ENCODE measurements at regions not wholly inside any gene's neighbourhood (a gene's known extent, or its start where the extent isn't known, plus 50 kb on each side); places are given as distances from the start of the nearest gene placed in this dataset.
"Not testable (repeated sequence)": the region's sequence is repeated elsewhere in the genome, so short reads cannot be mapped to it uniquely, and the experiment has no call there.

GRCh38 chr13:19074519-19074918 is 107.1 kb downstream of the TUBA3C start:
- TF ChIP-seq CTCF (conservative IDR thresholded peaks at IDR 0.05; ENCODE audit: low read length): no peak
- TF ChIP-seq EZH2phosphoT487 (IDR thresholded peaks at IDR 0.05; ENCODE audit: borderline replicate concordance, low read depth, low read length): no peak
- Histone ChIP-seq H2AFZ (ENCODE audit: low read length) (no peak overlapping the region), H3K27ac (ENCODE audit: low read depth, low read length, poor library complexity, severe bottlenecking) (no peak overlapping the region), H3K4me3 (ENCODE audit: low read depth, low read length, poor library complexity, severe bottlenecking) (no peak overlapping the region), H4K20me1 (ENCODE audit: insufficient read depth, low read length) (no peaks in the 10 kb centered on the region), H3K4me2 (ENCODE audit: low read length) (no peak overlapping the region), H3K36me3 (ENCODE audit: insufficient read depth, low read length) (no peaks in the 10 kb centered on the region), H3K79me2 (ENCODE audit: insufficient read depth, low read depth, low read length) (no peaks in the 10 kb centered on the region), H3K9me3 (ENCODE audit: low read length) (no peaks in the 10 kb centered on the region), H3K9me2 (ENCODE audit: insufficient read depth, low read length) (no peaks in the 10 kb centered on the region), H3K4me1 (ENCODE audit: insufficient read depth, low read length, poor library complexity, severe bottlenecking) (no peaks in the 10 kb centered on the region)
- ChIA-PET CTCF (ENCODE audit: unreplicated experiment) (no interaction called here), POLR2A (no interaction called here)
- intact Hi-C loops (cut with micrococcal nuclease; ENCODE audit: unreplicated experiment): no loop called here
- no peak for DNase-seq (ENCODE audit: low spot score)
- no TSS peak for BruUV-seq (replicated peaks)

GRCh38 chr13:19074106-19074505 is 107.5 kb downstream of the TUBA3C start:
- H3K9me3 ChIP-seq (ENCODE audit: low read length); H2AFZ ChIP-seq (ENCODE audit: low read length); CTCF ChIA-PET (ENCODE audit: unreplicated experiment); DNase-seq (ENCODE audit: low spot score); H3K27ac ChIP-seq (ENCODE audit: low read depth, low read length, poor library complexity, severe bottlenecking); H3K4me3 ChIP-seq (ENCODE audit: low read depth, low read length, poor library complexity, severe bottlenecking); BruUV-seq (replicated peaks); H3K36me3 ChIP-seq (ENCODE audit: insufficient read depth, low read length); H3K9me2 ChIP-seq (ENCODE audit: insufficient read depth, low read length); intact Hi-C loops (cut with micrococcal nuclease; ENCODE audit: unreplicated experiment); POLR2A ChIA-PET; H3K4me1 ChIP-seq (ENCODE audit: insufficient read depth, low read length, poor library complexity, severe bottlenecking); H3K4me2 ChIP-seq (ENCODE audit: low read length); H3K79me2 ChIP-seq (ENCODE audit: insufficient read depth, low read depth, low read length); H4K20me1 ChIP-seq (ENCODE audit: insufficient read depth, low read length): not testable (repeated sequence)

GRCh38 chr13:19072956-19073706 is 108.5 kb downstream of the TUBA3C start:
- H3K9me2 ChIP-seq (ENCODE audit: insufficient read depth, low read length); H2AFZ ChIP-seq (ENCODE audit: low read length); H3K4me2 ChIP-seq (ENCODE audit: low read length); H3K36me3 ChIP-seq (ENCODE audit: insufficient read depth, low read length); CTCF ChIA-PET (ENCODE audit: unreplicated experiment); H4K20me1 ChIP-seq (ENCODE audit: insufficient read depth, low read length); H3K9me3 ChIP-seq (ENCODE audit: low read length); BruUV-seq (replicated peaks); H3K27ac ChIP-seq (ENCODE audit: low read depth, low read length, poor library complexity, severe bottlenecking); H3K4me1 ChIP-seq (ENCODE audit: insufficient read depth, low read length, poor library complexity, severe bottlenecking); H3K79me2 ChIP-seq (ENCODE audit: insufficient read depth, low read depth, low read length); H3K4me3 ChIP-seq (ENCODE audit: low read depth, low read length, poor library complexity, severe bottlenecking); intact Hi-C loops (cut with micrococcal nuclease; ENCODE audit: unreplicated experiment); DNase-seq (ENCODE audit: low spot score); POLR2A ChIA-PET: not testable (repeated sequence)

GRCh38 chr13:19072543-19072942 is 109.1 kb downstream of the TUBA3C start:
- no peaks in the 10 kb centered on the region for H3K9me2 ChIP-seq (ENCODE audit: insufficient read depth, low read length)
- no peak for DNase-seq (ENCODE audit: low spot score)
- POLR2A ChIA-PET: no interaction called here
- H3K9me3 ChIP-seq (ENCODE audit: low read length): no peaks in the 10 kb centered on the region
- H3K36me3 ChIP-seq (ENCODE audit: insufficient read depth, low read length): no peaks in the 10 kb centered on the region
- BruUV-seq (replicated peaks): no TSS peak
- H4K20me1 ChIP-seq (ENCODE audit: insufficient read depth, low read length): no peaks in the 10 kb centered on the region
- TF ChIP-seq EZH2phosphoT487 (IDR thresholded peaks at IDR 0.05; ENCODE audit: borderline replicate concordance, low read depth, low read length) (no peak), CTCF (conservative IDR thresholded peaks at IDR 0.05; ENCODE audit: low read length) (no peak)
- H3K4me1 ChIP-seq (ENCODE audit: insufficient read depth, low read length, poor library complexity, severe bottlenecking): no peaks in the 10 kb centered on the region
- CTCF ChIA-PET (ENCODE audit: unreplicated experiment): no interaction called here
- no peak overlapping the region for H2AFZ ChIP-seq (ENCODE audit: low read length)
- no peak overlapping the region for H3K27ac ChIP-seq (ENCODE audit: low read depth, low read length, poor library complexity, severe bottlenecking)
- H3K4me2 ChIP-seq (ENCODE audit: low read length): no peak overlapping the region
- H3K4me3 ChIP-seq (ENCODE audit: low read depth, low read length, poor library complexity, severe bottlenecking): no peak overlapping the region
- no peaks in the 10 kb centered on the region for H3K79me2 ChIP-seq (ENCODE audit: insufficient read depth, low read depth, low read length)
- intact Hi-C loops (cut with micrococcal nuclease; ENCODE audit: unreplicated experiment): no loop called here

Measured in OCI-LY7 (cell line).